Fibroblast of lung (primary cell): ENCODE measurements at regions not wholly inside any gene's neighbourhood (a gene's known extent, or its start where the extent isn't known, plus 50 kb on each side); places are given as distances from the start of the nearest gene placed in this dataset.

Experiments used
- DNase-seq, 2 donors: peaks; one replicate each; pipeline versions ENCODE4 v3.0.0 to v3.0.0-alpha.2; 2010; ENCODE audit warnings: low read depth in 2 of 2
- H2AFZ ChIP-seq: 2 replicates; pipeline ENCODE4 v1.5.1; 2012; ENCODE audit warnings: low read length, control low read depth, inconsistent platforms
- H3K27ac ChIP-seq: 2 replicates; pipeline ENCODE4 v1.5.1; 2011; ENCODE audit warnings: low read length, control low read depth; ENCODE audit not compliant: insufficient read depth
- H3K27me3 ChIP-seq: 2 replicates; pipeline ENCODE4 v1.5.1; 2011; ENCODE audit warnings: mild to moderate bottlenecking, low read length; ENCODE audit not compliant: control insufficient read depth, insufficient read depth
- H3K36me3 ChIP-seq: 2 replicates; pipeline ENCODE4 v1.5.1; 2011; ENCODE audit warnings: low read length; ENCODE audit not compliant: control insufficient read depth, insufficient read depth
- H3K4me1 ChIP-seq: 2 replicates; pipeline ENCODE4 v1.5.1; 2011; ENCODE audit warnings: low read length; ENCODE audit not compliant: control insufficient read depth, insufficient read depth; ENCODE audit errors: extremely low read depth
- H3K4me2 ChIP-seq: 2 replicates; pipeline ENCODE4 v1.5.1; 2011; ENCODE audit warnings: low read length, control low read depth; ENCODE audit not compliant: insufficient read depth; ENCODE audit errors: extremely low read depth
- H3K4me3 ChIP-seq, 4 experiments: fragments of 200-600 bp in 1 of 4; sonication (generic) in 1 of 4; replicated peaks in 1 of 4; 2 replicates each; pipeline ENCODE4 v1.5.1; 2011 to 2016; ENCODE audit warnings: low read length in 4 of 4, low read depth in 3 of 4, mild to moderate bottlenecking in 3 of 4, control low read depth in 2 of 4, inconsistent platforms in 1 of 4, mixed read lengths in 1 of 4; ENCODE audit not compliant: insufficient read depth in 1 of 4; ENCODE audit errors: control extremely low read depth in 1 of 4
- H3K79me2 ChIP-seq: 2 replicates; pipeline ENCODE4 v1.5.1; 2012; ENCODE audit warnings: mild to moderate bottlenecking, low read length, inconsistent platforms; ENCODE audit not compliant: control insufficient read depth, insufficient read depth
- H3K9ac ChIP-seq: 2 replicates; pipeline ENCODE4 v1.5.1; 2011; ENCODE audit warnings: mild to moderate bottlenecking, low read length, control low read depth; ENCODE audit not compliant: insufficient read depth
- H3K9me3 ChIP-seq: 2 replicates; pipeline ENCODE4 v1.5.1; 2012; ENCODE audit warnings: low read depth, low read length; ENCODE audit not compliant: control insufficient read depth, insufficient read depth
- H4K20me1 ChIP-seq: 2 replicates; pipeline ENCODE4 v1.5.1; 2011; ENCODE audit warnings: low read length; ENCODE audit not compliant: control insufficient read depth, insufficient read depth; ENCODE audit errors: extremely low read depth
- CTCF ChIP-seq, 2 donors: IDR thresholded peaks in 1 of 2; conservative IDR thresholded peaks in 1 of 2; 1 replicate in 1 of 2; 2 replicates in 1 of 2; pipeline ENCODE4 v1.5.1; 2011 to 2012; ENCODE audit warnings: low read length in 2 of 2, control low read depth in 1 of 2, inconsistent platforms in 1 of 2, low read depth in 1 of 2, mild to moderate bottlenecking in 1 of 2
- EZH2 ChIP-seq: IDR thresholded peaks from 2 replicates; pipeline ENCODE4 v1.5.1; 2012; ENCODE audit warnings: low read length, control low read depth, mild to moderate bottlenecking; ENCODE audit errors: missing control alignments

- Histone ChIP-seq H3K4me1 (no peaks in the 10 kb centered on the region), H3K9ac (no peak overlapping the region), H2AFZ (no peak overlapping the region), H3K4me2 (no peak overlapping the region), H3K79me2 (no peaks in the 10 kb centered on the region), H3K9me3 (no peaks in the 10 kb centered on the region), H3K4me3 (no peak overlapping the region), H3K27me3 (no peaks in the 10 kb centered on the region), H3K36me3 (no peaks in the 10 kb centered on the region), H3K27ac (no peak overlapping the region), H4K20me1 (no peaks in the 10 kb centered on the region)
- DNase-seq, result no peak
- TF ChIP-seq EZH2, result no peak
These were observed 148.4 kb upstream of the ARID1B start for GRCh38 chr6:156628805-156629204.

GRCh38 chr6:156627524-156627923, 149.7 kb upstream of the ARID1B start:
- Histone ChIP-seq H3K4me1 (no peaks in the 10 kb centered on the region), H3K4me2 (no peak overlapping the region), H3K79me2 (no peaks in the 10 kb centered on the region), H2AFZ (no peak overlapping the region), H3K27ac (no peak overlapping the region), H3K9ac (no peak overlapping the region), H3K27me3 (no peaks in the 10 kb centered on the region), H3K4me3 (no peak overlapping the region), H4K20me1 (no peaks in the 10 kb centered on the region), H3K36me3 (no peaks in the 10 kb centered on the region), H3K9me3 (no peaks in the 10 kb centered on the region)
- DNase-seq, result no peak
- TF ChIP-seq EZH2 (no peak), CTCF (conservative IDR thresholded peaks at IDR 0.05 in 1 of 2, IDR thresholded peaks at IDR 0.05 in 1 of 2; ENCODE audit: low read depth in 1 of 2, low read length in 2 of 2) (no peak)

GRCh38 chr6:156622185-156622584, 155.0 kb upstream of the ARID1B start:
- Histone ChIP-seq H2AFZ (no peak overlapping the region), H4K20me1 (no peaks in the 10 kb centered on the region), H3K27me3 (no peaks in the 10 kb centered on the region), H3K27ac (no peak overlapping the region), H3K9me3 (no peaks in the 10 kb centered on the region), H3K9ac (no peak overlapping the region), H3K79me2 (no peaks in the 10 kb centered on the region), H3K4me1 (no peaks in the 10 kb centered on the region), H3K4me2 (no peak overlapping the region), H3K4me3 (no peak overlapping the region), H3K36me3 (no peaks in the 10 kb centered on the region)
- no peak for TF ChIP-seq EZH2
- no peak for TF ChIP-seq CTCF (conservative IDR thresholded peaks at IDR 0.05 in 1 of 2, IDR thresholded peaks at IDR 0.05 in 1 of 2; ENCODE audit: low read depth in 1 of 2, low read length in 2 of 2)
- no peak for DNase-seq
